ENCODE measurements at regions not wholly inside any gene's neighbourhood (a gene's known extent, or its start where the extent isn't known, plus 50 kb on each side); places are given as distances from the start of the nearest gene placed in this dataset.
"Not testable (repeated sequence)": the region's sequence is repeated elsewhere in the genome, so short reads cannot be mapped to it uniquely, and the experiment has no call there.

GRCh38 chr18:30788411-30788991 lies 254.0 kb downstream of the DSC3 start:
- H3K4me3 ChIP-seq (replicated peaks in 1 of 3; ENCODE audit: insufficient read depth in 1 of 3, low read depth in 2 of 3, low read length in 3 of 3); H3K9me3 ChIP-seq (ENCODE audit: low read length); H4K20me1 ChIP-seq (ENCODE audit: insufficient read depth, low read length); in situ Hi-C loops (cut with HindIII; ENCODE audit: extremely low pct_ligation_motif_present, low pct_unique_long_range_greater_than_20kb); H3K27ac ChIP-seq (ENCODE audit: extremely low read length, insufficient read depth, low read length); CTCF ChIA-PET (ENCODE audit: low intra/inter-chr PET ratio, low total read pairs); intact Hi-C loops (cut with micrococcal nuclease; ENCODE audit: unreplicated experiment); BruUV-seq (replicated peaks); DNase-seq (ENCODE audit: low spot score); ATAC-seq; H2AFZ ChIP-seq (ENCODE audit: low read length); H3K27me3 ChIP-seq (ENCODE audit: control insufficient read depth in 1 of 2, insufficient read depth in 2 of 2, low read length in 2 of 2); FAIRE-seq; H3K79me2 ChIP-seq (ENCODE audit: insufficient read depth, low read length); H3K9ac ChIP-seq (ENCODE audit: insufficient read depth, low read depth, low read length); H3K4me2 ChIP-seq (ENCODE audit: low read depth, low read length); H3K36me3 ChIP-seq (replicated peaks in 1 of 2; ENCODE audit: control insufficient read depth in 1 of 2, insufficient read depth in 2 of 2, low read length in 2 of 2); POLR2A ChIA-PET; H3K4me1 ChIP-seq (ENCODE audit: insufficient read depth, low read length): not testable (repeated sequence)
- 0% methylated on average over 1 of the region's 22 CpGs for WGBS (ENCODE audit: low lambda C conversion rate)

DNA sequence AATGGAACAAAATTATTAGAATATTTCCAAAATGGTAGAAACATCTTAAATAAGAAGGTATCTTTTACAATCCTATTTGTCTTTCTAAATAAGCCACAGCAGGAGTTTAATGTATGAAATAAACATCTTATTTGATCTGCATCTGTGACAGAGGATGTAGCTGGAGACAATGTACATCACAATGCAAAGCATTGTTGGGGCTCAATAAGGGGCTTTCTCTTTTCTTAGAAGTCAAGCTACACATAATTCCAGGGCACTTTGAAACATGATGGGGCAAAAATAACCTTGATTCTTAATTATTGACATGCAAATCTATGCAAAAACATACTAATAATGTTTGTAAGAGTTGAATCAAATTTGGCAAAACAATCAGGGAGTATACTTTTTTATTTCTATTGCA lies 255.1 kb downstream of the DSC3 start:
- no peak for FAIRE-seq
- Histone ChIP-seq H3K27ac (ENCODE audit: extremely low read length, insufficient read depth, low read length) (no peak overlapping the region), H3K36me3 (replicated peaks in 1 of 2; ENCODE audit: control insufficient read depth in 1 of 2, insufficient read depth in 2 of 2, low read length in 2 of 2) (no peaks in the 10 kb centered on the region), H3K79me2 (ENCODE audit: insufficient read depth, low read length) (no peaks in the 10 kb centered on the region), H3K9me3 (ENCODE audit: low read length) (peaks cover 5% of the 10 kb centered on the region; the same call in 1 of the 2 replicates), H2AFZ (ENCODE audit: low read length) (no peak overlapping the region), H3K9ac (ENCODE audit: insufficient read depth, low read depth, low read length) (no peak overlapping the region), H3K4me3 (replicated peaks in 1 of 3; ENCODE audit: insufficient read depth in 1 of 3, low read depth in 2 of 3, low read length in 3 of 3) (no peak overlapping the region), H3K4me2 (ENCODE audit: low read depth, low read length) (no peak overlapping the region), H3K27me3 (ENCODE audit: control insufficient read depth in 1 of 2, insufficient read depth in 2 of 2, low read length in 2 of 2) (no peaks in the 10 kb centered on the region), H4K20me1 (ENCODE audit: insufficient read depth, low read length) (no peaks in the 10 kb centered on the region), H3K4me1 (ENCODE audit: insufficient read depth, low read length) (no peaks in the 10 kb centered on the region)
- intact Hi-C loops (cut with micrococcal nuclease; ENCODE audit: unreplicated experiment) (no loop called here), in situ Hi-C loops (cut with HindIII; ENCODE audit: extremely low pct_ligation_motif_present, low pct_unique_long_range_greater_than_20kb) (no loop called here)
- POLR2A ChIA-PET: no interaction called here
- BruUV-seq (replicated peaks): no TSS peak
- no peak for ATAC-seq
- CTCF ChIA-PET (ENCODE audit: low intra/inter-chr PET ratio, low total read pairs): no interaction called here
- DNase-seq (ENCODE audit: low spot score): no peak
- no peak for TF ChIP-seq ZNF740 (CRISPR knock-in tag; IDR thresholded peaks at IDR 0.05)
- TF ChIP-seq RARG (CRISPR knock-in tag; IDR thresholded peaks at IDR 0.05; ENCODE audit: low read depth): no peak
- TF ChIP-seq MLLT10 (CRISPR knock-in tag; IDR thresholded peaks at IDR 0.05): no peak
- no peak for TF ChIP-seq FOXJ3 (CRISPR knock-in tag; IDR thresholded peaks at IDR 0.05; ENCODE audit: borderline replicate concordance)
- TF ChIP-seq ZNF232 (CRISPR knock-in tag; IDR thresholded peaks at IDR 0.05; ENCODE audit: borderline replicate concordance): no peak
- TF ChIP-seq ZNF12 (CRISPR knock-in tag; IDR thresholded peaks at IDR 0.05): no peak
- TF ChIP-seq YY1 (IDR thresholded peaks at IDR 0.05; ENCODE audit: insufficient read depth, insufficient replicate concordance, low read depth, low read length): no peak
- no peak for TF ChIP-seq SIN3A (IDR thresholded peaks at IDR 0.05; ENCODE audit: borderline replicate concordance, low read depth, low read length)
- TF ChIP-seq ZBTB25 (CRISPR knock-in tag; IDR thresholded peaks at IDR 0.05): no peak
- TF ChIP-seq, protein P1, sequence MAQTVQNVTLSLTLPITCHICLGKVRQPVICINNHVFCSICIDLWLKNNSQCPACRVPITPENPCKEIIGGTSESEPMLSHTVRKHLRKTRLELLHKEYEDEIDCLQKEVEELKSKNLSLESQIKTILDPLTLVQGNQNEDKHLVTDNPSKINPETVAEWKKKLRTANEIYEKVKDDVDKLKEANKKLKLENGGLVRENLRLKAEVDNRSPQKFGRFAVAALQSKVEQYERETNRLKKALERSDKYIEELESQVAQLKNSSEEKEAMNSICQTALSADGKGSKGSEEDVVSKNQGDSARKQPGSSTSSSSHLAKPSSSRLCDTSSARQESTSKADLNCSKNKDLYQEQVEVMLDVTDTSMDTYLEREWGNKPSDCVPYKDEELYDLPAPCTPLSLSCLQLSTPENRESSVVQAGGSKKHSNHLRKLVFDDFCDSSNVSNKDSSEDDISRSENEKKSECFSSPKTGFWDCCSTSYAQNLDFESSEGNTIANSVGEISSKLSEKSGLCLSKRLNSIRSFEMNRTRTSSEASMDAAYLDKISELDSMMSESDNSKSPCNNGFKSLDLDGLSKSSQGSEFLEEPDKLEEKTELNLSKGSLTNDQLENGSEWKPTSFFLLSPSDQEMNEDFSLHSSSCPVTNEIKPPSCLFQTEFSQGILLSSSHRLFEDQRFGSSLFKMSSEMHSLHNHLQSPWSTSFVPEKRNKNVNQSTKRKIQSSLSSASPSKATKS (CRISPR knock-in tag; IDR thresholded peaks at IDR 0.05): no peak
- TF ChIP-seq ZNF7 (CRISPR knock-in tag; IDR thresholded peaks at IDR 0.05): no peak
- TF ChIP-seq ZFP36L2 (CRISPR knock-in tag; IDR thresholded peaks at IDR 0.05): no peak
- no peak for TF ChIP-seq MNT (IDR thresholded peaks at IDR 0.05)
- TF ChIP-seq NPAS2 (CRISPR knock-in tag; IDR thresholded peaks at IDR 0.05; ENCODE audit: borderline replicate concordance): no peak
- TF ChIP-seq TOPORS (CRISPR knock-in tag; IDR thresholded peaks at IDR 0.05): no peak
